K562 (cell line): ENCODE measurements at regions not wholly inside any gene's neighbourhood (a gene's known extent, or its start where the extent isn't known, plus 50 kb on each side); places are given as distances from the start of the nearest gene placed in this dataset.

Source experiments
- LCOR ChIP-seq: sonication (generic); formaldehyde crosslinking; IDR thresholded peaks from 2 replicates; pipeline ENCODE4 v1.8.0; 2022; ENCODE audit warnings: mild to moderate bottlenecking, missing genetic modification reagents
- MBD2 ChIP-seq: sonication (generic); IDR thresholded peaks from 2 replicates; pipeline ENCODE4 v1.6.1; 2016; ENCODE audit warnings: low read depth, borderline replicate concordance
- TF ChIP-seq, protein P1 (sequence below): fragments of 450-650 bp; IDR thresholded peaks from 2 replicates; pipeline ENCODE4 v1.6.1; 2016; ENCODE audit warnings: mild to moderate bottlenecking, moderate library complexity
- TF ChIP-seq, protein P2 (sequence below): fragments of 450-650 bp; formaldehyde crosslinking; IDR thresholded peaks from 2 replicates; pipeline ENCODE4 v1.4.0; 2022; ENCODE audit warnings: missing genetic modification characterization
- TF ChIP-seq, protein P3 (sequence below), 2 experiments: fragments of 450-650 bp in 1 of 2; IDR thresholded peaks; 2 replicates each; pipeline ENCODE4 v1.6.1; 2011 to 2017; ENCODE audit warnings: low read depth in 2 of 2, antibody characterized with exemption in 1 of 2, borderline replicate concordance in 1 of 2, low read length in 1 of 2, mild to moderate bottlenecking in 1 of 2, mixed read lengths in 1 of 2; ENCODE audit not compliant: control insufficient read depth in 1 of 2

DNA sequence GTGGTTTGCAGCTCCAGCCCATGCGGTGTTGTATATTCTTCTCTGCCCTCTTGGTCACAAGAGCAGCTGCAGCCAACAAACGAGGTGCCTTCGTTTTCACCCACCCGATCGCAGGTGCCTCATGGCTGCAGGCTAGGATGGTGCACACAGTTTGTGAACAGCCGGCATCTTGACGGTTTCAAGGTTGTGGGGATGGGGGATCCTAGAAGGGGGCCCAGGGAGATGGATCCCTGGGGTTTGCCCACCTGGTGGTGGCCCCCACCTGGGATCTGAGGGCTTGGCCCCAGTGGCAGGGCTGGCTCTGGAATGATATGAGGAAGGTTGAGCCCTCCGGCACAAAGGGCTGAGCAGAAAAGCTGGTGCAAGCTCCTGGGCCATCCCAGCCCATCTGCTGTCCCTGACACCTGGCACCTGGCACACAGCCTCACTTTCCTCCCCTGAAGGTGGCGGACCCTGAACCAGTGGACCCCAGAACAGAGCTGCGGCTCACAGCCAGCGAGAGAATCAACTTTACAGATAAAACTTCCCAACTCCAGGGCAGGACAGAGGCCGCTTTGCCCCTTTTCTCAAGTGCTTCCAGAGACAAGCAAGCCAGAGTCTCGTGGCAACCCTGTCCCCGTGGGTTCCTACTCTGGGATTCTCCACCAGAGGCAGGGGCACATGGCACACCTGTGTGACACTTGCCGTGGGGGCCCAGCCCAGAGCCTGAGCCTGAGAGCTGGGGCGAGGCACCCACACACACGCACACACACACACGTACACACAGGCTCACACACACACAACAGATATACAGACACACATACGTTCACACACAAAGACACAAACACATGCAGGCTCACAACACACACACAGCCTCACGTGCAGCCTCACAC is 177.3 kb upstream of the PPP2R2D start (continued):
- TF ChIP-seq, protein P1, sequence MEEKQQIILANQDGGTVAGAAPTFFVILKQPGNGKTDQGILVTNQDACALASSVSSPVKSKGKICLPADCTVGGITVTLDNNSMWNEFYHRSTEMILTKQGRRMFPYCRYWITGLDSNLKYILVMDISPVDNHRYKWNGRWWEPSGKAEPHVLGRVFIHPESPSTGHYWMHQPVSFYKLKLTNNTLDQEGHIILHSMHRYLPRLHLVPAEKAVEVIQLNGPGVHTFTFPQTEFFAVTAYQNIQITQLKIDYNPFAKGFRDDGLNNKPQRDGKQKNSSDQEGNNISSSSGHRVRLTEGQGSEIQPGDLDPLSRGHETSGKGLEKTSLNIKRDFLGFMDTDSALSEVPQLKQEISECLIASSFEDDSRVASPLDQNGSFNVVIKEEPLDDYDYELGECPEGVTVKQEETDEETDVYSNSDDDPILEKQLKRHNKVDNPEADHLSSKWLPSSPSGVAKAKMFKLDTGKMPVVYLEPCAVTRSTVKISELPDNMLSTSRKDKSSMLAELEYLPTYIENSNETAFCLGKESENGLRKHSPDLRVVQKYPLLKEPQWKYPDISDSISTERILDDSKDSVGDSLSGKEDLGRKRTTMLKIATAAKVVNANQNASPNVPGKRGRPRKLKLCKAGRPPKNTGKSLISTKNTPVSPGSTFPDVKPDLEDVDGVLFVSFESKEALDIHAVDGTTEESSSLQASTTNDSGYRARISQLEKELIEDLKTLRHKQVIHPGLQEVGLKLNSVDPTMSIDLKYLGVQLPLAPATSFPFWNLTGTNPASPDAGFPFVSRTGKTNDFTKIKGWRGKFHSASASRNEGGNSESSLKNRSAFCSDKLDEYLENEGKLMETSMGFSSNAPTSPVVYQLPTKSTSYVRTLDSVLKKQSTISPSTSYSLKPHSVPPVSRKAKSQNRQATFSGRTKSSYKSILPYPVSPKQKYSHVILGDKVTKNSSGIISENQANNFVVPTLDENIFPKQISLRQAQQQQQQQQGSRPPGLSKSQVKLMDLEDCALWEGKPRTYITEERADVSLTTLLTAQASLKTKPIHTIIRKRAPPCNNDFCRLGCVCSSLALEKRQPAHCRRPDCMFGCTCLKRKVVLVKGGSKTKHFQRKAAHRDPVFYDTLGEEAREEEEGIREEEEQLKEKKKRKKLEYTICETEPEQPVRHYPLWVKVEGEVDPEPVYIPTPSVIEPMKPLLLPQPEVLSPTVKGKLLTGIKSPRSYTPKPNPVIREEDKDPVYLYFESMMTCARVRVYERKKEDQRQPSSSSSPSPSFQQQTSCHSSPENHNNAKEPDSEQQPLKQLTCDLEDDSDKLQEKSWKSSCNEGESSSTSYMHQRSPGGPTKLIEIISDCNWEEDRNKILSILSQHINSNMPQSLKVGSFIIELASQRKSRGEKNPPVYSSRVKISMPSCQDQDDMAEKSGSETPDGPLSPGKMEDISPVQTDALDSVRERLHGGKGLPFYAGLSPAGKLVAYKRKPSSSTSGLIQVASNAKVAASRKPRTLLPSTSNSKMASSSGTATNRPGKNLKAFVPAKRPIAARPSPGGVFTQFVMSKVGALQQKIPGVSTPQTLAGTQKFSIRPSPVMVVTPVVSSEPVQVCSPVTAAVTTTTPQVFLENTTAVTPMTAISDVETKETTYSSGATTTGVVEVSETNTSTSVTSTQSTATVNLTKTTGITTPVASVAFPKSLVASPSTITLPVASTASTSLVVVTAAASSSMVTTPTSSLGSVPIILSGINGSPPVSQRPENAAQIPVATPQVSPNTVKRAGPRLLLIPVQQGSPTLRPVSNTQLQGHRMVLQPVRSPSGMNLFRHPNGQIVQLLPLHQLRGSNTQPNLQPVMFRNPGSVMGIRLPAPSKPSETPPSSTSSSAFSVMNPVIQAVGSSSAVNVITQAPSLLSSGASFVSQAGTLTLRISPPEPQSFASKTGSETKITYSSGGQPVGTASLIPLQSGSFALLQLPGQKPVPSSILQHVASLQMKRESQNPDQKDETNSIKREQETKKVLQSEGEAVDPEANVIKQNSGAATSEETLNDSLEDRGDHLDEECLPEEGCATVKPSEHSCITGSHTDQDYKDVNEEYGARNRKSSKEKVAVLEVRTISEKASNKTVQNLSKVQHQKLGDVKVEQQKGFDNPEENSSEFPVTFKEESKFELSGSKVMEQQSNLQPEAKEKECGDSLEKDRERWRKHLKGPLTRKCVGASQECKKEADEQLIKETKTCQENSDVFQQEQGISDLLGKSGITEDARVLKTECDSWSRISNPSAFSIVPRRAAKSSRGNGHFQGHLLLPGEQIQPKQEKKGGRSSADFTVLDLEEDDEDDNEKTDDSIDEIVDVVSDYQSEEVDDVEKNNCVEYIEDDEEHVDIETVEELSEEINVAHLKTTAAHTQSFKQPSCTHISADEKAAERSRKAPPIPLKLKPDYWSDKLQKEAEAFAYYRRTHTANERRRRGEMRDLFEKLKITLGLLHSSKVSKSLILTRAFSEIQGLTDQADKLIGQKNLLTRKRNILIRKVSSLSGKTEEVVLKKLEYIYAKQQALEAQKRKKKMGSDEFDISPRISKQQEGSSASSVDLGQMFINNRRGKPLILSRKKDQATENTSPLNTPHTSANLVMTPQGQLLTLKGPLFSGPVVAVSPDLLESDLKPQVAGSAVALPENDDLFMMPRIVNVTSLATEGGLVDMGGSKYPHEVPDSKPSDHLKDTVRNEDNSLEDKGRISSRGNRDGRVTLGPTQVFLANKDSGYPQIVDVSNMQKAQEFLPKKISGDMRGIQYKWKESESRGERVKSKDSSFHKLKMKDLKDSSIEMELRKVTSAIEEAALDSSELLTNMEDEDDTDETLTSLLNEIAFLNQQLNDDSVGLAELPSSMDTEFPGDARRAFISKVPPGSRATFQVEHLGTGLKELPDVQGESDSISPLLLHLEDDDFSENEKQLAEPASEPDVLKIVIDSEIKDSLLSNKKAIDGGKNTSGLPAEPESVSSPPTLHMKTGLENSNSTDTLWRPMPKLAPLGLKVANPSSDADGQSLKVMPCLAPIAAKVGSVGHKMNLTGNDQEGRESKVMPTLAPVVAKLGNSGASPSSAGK: no peak
- TF ChIP-seq MBD2: no peak
- TF ChIP-seq LCOR: no peak
- TF ChIP-seq, protein P2, sequence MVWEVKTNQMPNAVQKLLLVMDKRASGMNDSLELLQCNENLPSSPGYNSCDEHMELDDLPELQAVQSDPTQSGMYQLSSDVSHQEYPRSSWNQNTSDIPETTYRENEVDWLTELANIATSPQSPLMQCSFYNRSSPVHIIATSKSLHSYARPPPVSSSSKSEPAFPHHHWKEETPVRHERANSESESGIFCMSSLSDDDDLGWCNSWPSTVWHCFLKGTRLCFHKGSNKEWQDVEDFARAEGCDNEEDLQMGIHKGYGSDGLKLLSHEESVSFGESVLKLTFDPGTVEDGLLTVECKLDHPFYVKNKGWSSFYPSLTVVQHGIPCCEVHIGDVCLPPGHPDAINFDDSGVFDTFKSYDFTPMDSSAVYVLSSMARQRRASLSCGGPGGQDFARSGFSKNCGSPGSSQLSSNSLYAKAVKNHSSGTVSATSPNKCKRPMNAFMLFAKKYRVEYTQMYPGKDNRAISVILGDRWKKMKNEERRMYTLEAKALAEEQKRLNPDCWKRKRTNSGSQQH (CRISPR knock-in tag): no peak
- TF ChIP-seq, protein P3, sequence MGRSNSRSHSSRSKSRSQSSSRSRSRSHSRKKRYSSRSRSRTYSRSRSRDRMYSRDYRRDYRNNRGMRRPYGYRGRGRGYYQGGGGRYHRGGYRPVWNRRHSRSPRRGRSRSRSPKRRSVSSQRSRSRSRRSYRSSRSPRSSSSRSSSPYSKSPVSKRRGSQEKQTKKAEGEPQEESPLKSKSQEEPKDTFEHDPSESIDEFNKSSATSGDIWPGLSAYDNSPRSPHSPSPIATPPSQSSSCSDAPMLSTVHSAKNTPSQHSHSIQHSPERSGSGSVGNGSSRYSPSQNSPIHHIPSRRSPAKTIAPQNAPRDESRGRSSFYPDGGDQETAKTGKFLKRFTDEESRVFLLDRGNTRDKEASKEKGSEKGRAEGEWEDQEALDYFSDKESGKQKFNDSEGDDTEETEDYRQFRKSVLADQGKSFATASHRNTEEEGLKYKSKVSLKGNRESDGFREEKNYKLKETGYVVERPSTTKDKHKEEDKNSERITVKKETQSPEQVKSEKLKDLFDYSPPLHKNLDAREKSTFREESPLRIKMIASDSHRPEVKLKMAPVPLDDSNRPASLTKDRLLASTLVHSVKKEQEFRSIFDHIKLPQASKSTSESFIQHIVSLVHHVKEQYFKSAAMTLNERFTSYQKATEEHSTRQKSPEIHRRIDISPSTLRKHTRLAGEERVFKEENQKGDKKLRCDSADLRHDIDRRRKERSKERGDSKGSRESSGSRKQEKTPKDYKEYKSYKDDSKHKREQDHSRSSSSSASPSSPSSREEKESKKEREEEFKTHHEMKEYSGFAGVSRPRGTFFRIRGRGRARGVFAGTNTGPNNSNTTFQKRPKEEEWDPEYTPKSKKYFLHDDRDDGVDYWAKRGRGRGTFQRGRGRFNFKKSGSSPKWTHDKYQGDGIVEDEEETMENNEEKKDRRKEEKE (IDR thresholded peaks at IDR 0.05; ENCODE audit: borderline replicate concordance in 1 of 2, control insufficient read depth in 1 of 2, low read depth in 2 of 2, low read length in 1 of 2): no peak
